ENCODE measurements at regions not wholly inside any gene's neighbourhood (a gene's known extent, or its start where the extent isn't known, plus 50 kb on each side); places are given as distances from the start of the nearest gene placed in this dataset.

DNA sequence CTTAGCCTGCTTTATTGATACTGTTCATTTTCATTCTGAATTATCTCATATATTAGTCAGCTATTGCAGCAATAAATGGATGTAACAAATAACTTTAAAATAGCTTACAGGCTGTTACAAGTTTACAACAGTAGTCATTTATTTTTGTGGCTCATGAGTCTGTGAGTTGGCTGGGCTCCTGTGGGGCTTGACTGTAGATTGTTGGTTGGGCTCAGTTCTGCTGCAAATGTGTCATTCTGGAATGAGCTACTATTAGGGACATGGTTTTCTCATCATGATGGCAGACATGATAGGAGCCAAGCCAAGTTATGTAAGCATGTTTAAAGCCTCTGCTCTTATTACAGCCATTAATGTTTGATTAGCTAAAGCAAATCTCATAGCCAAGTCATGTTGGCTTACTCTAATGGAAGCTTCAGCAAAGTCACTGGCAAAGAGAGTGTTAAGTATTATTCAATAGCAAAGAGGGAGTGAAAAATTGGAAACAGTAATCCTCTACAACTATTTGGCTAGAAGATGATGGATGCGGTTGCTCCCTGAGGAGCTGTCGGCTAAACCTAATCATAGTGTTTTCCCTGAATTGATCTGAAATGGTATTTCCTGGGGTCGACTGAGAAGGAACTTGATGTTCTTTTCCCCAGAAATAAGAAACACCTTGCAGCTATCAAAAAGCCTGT, 391.3 kb downstream of the TDRD3 start:
- Histone ChIP-seq H3K9me2 (replicated peaks; ENCODE audit: insufficient read depth) (no peaks in the 10 kb centered on the region), H3K27me3 (no peaks in the 10 kb centered on the region), H2AFZ (no peak overlapping the region), H4K20me1 (ENCODE audit: insufficient read depth, poor library complexity, severe bottlenecking) (no peaks in the 10 kb centered on the region), H3K79me2 (no peaks in the 10 kb centered on the region), H3K27ac (no peak overlapping the region), H3K4me1 (ENCODE audit: insufficient read depth) (no peaks in the 10 kb centered on the region), H3K36me3 (replicated peaks; ENCODE audit: insufficient read depth, low read depth) (no peaks in the 10 kb centered on the region), H3K4me2 (no peak overlapping the region), H3K9me3 (ENCODE audit: low read depth) (no peaks in the 10 kb centered on the region), H3K4me3 (no peak overlapping the region)
- DNase-seq (ENCODE audit: low spot score) = no peak
- TF ChIP-seq EZH2phosphoT487 (IDR thresholded peaks at IDR 0.05; ENCODE audit: low read depth, severe bottlenecking, unreplicated experiment) = no peak
- no peak for TF ChIP-seq EZH2 (IDR thresholded peaks at IDR 0.05; ENCODE audit: borderline replicate concordance)
- TF ChIP-seq, protein P1, sequence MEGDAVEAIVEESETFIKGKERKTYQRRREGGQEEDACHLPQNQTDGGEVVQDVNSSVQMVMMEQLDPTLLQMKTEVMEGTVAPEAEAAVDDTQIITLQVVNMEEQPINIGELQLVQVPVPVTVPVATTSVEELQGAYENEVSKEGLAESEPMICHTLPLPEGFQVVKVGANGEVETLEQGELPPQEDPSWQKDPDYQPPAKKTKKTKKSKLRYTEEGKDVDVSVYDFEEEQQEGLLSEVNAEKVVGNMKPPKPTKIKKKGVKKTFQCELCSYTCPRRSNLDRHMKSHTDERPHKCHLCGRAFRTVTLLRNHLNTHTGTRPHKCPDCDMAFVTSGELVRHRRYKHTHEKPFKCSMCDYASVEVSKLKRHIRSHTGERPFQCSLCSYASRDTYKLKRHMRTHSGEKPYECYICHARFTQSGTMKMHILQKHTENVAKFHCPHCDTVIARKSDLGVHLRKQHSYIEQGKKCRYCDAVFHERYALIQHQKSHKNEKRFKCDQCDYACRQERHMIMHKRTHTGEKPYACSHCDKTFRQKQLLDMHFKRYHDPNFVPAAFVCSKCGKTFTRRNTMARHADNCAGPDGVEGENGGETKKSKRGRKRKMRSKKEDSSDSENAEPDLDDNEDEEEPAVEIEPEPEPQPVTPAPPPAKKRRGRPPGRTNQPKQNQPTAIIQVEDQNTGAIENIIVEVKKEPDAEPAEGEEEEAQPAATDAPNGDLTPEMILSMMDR (IDR thresholded peaks at IDR 0.05; ENCODE audit: poor library complexity) = no peak
- WGBS (ENCODE audit: low lambda C conversion rate, missing lambda C conversion rate) = 86% methylated on average over 3 of the region's 3 CpGs

DNA sequence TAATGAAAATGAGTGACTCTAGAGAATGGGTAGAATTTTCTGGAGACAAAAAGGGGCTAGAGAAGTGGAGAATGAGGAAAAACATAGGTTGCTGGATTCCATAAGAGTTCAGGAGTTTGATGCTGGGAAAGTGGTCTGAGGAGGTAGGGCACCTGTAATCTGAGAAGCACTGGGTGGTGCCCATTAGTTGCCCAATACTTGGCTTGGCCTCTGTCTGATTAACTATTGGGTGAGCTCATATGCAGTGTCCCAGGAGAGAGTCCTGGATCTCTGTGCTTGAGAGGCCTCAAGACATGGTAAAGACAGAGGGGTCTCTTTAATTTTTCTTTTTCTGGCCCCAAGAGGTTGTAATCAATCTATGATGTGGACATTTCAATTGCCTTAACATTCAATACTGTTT, 390.1 kb downstream of the TDRD3 start:
- TF ChIP-seq EZH2 (IDR thresholded peaks at IDR 0.05; ENCODE audit: borderline replicate concordance) (no peak), EZH2phosphoT487 (IDR thresholded peaks at IDR 0.05; ENCODE audit: low read depth, severe bottlenecking, unreplicated experiment) (no peak)
- TF ChIP-seq, protein P1 (IDR thresholded peaks at IDR 0.05; ENCODE audit: poor library complexity) = no peak
- no peak overlapping the region for H3K4me2 ChIP-seq
- DNase-seq (ENCODE audit: low spot score) = no peak

DNA sequence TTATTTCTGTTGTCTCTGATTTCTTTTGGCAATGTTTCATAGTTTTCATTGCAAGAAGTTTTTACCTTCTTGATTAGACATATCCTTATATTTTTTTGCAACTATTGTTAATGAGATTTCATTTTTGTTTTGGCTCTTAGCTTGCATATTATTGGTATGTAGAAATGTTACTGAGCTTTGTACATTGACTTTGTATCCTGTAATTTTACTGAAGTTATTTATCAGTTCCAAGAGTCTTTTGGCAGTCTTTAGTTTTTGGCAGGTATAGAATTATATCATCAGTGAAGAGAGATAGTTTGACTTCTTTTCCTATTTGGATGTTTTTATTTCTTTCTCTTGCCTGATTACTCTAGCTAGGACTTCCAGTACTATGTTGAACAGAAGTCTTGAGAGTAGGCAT, 375.7 kb downstream of the TDRD3 start:
- Histone ChIP-seq H3K4me3 (no peak overlapping the region), H3K9me3 (ENCODE audit: low read depth) (no peaks in the 10 kb centered on the region), H3K36me3 (replicated peaks; ENCODE audit: insufficient read depth, low read depth) (no peaks in the 10 kb centered on the region), H3K27me3 (no peaks in the 10 kb centered on the region), H3K27ac (no peak overlapping the region), H3K4me2 (no peak overlapping the region), H2AFZ (no peak overlapping the region), H3K79me2 (no peaks in the 10 kb centered on the region), H4K20me1 (ENCODE audit: insufficient read depth, poor library complexity, severe bottlenecking) (no peaks in the 10 kb centered on the region), H3K4me1 (ENCODE audit: insufficient read depth) (no peaks in the 10 kb centered on the region), H3K9me2 (replicated peaks; ENCODE audit: insufficient read depth) (no peaks in the 10 kb centered on the region)
- TF ChIP-seq, protein P1 (IDR thresholded peaks at IDR 0.05; ENCODE audit: poor library complexity) = no peak
- TF ChIP-seq EZH2 (IDR thresholded peaks at IDR 0.05; ENCODE audit: borderline replicate concordance) (no peak), EZH2phosphoT487 (IDR thresholded peaks at IDR 0.05; ENCODE audit: low read depth, severe bottlenecking, unreplicated experiment) (no peak)
- no peak for DNase-seq (ENCODE audit: low spot score)

More for the DNA sequence above, 390.1 kb downstream of the TDRD3 start:
- Histone ChIP-seq H3K9me3 (ENCODE audit: low read depth) (no peaks in the 10 kb centered on the region), H2AFZ (no peak overlapping the region), H3K4me1 (ENCODE audit: insufficient read depth) (no peaks in the 10 kb centered on the region), H3K27ac (no peak overlapping the region), H3K79me2 (no peaks in the 10 kb centered on the region), H3K36me3 (replicated peaks; ENCODE audit: insufficient read depth, low read depth) (no peaks in the 10 kb centered on the region), H3K9me2 (replicated peaks; ENCODE audit: insufficient read depth) (no peaks in the 10 kb centered on the region), H3K27me3 (no peaks in the 10 kb centered on the region), H4K20me1 (ENCODE audit: insufficient read depth, poor library complexity, severe bottlenecking) (no peaks in the 10 kb centered on the region), H3K4me3 (no peak overlapping the region)

Measured in hepatocyte (in vitro differentiated cells).